ENCODE measurements at regions not wholly inside any gene's neighbourhood (a gene's known extent, or its start where the extent isn't known, plus 50 kb on each side); places are given as distances from the start of the nearest gene placed in this dataset.

GRCh38 chr6:74277777-74278186, 581.8 kb downstream of the CD109 start:
- DNase-seq, result no peak
- WGBS, 2 donors, result 32 to 62% methylated on average over 6 of the region's 6 CpGs
- Histone ChIP-seq H3K27me3 (no peaks in the 10 kb centered on the region), H3K36me3 (no peaks in the 10 kb centered on the region), H3K9me3 (no peaks in the 10 kb centered on the region), H3K27ac (no peak overlapping the region), H3K4me1 (no peaks in the 10 kb centered on the region), H3K4me3 (no peak overlapping the region)
- no peak for ATAC-seq (ENCODE audit: low FRiP score in 2 of 2)
- TF ChIP-seq POLR2AphosphoS5 (IDR thresholded peaks at IDR 0.05) (no peak), CTCF (IDR thresholded peaks at IDR 0.05) (no peak), EP300 (IDR thresholded peaks at IDR 0.05) (no peak), POLR2A (IDR thresholded peaks at IDR 0.05) (no peak)

- H3K4me1 ChIP-seq, result no peaks in the 10 kb centered on the region
- ATAC-seq (ENCODE audit: low FRiP score in 2 of 2), result no peak
- no peaks in the 10 kb centered on the region for H3K27me3 ChIP-seq
- DNase-seq, result no peak
- no peaks in the 10 kb centered on the region for H3K9me3 ChIP-seq
- H3K4me3 ChIP-seq, result no peak overlapping the region
- TF ChIP-seq EP300 (IDR thresholded peaks at IDR 0.05) (no peak), POLR2AphosphoS5 (IDR thresholded peaks at IDR 0.05) (no peak), CTCF (IDR thresholded peaks at IDR 0.05) (no peak), POLR2A (IDR thresholded peaks at IDR 0.05) (no peak)
- H3K27ac ChIP-seq, result no peak overlapping the region
- H3K36me3 ChIP-seq, result no peaks in the 10 kb centered on the region
Measured at GRCh38 chr6:74273541-74273940, 577.5 kb downstream of the CD109 start.

GRCh38 chr6:74269600-74269858, 573.5 kb downstream of the CD109 start:
- no peaks in the 10 kb centered on the region for H3K4me1 ChIP-seq
- no peak for ATAC-seq (ENCODE audit: low FRiP score in 2 of 2)
- WGBS, 2 donors, result 55 to 75% methylated on average over 3 of the region's 3 CpGs
- H3K4me3 ChIP-seq, result no peak overlapping the region
- H3K9me3 ChIP-seq, result no peaks in the 10 kb centered on the region
- H3K36me3 ChIP-seq, result no peaks in the 10 kb centered on the region
- no peak for DNase-seq
- TF ChIP-seq POLR2A (IDR thresholded peaks at IDR 0.05) (no peak), POLR2AphosphoS5 (IDR thresholded peaks at IDR 0.05) (no peak), CTCF (IDR thresholded peaks at IDR 0.05) (no peak), EP300 (IDR thresholded peaks at IDR 0.05) (no peak)
- H3K27me3 ChIP-seq, result no peaks in the 10 kb centered on the region
- H3K27ac ChIP-seq, result no peak overlapping the region

- H3K27me3 ChIP-seq, result no peaks in the 10 kb centered on the region
- H3K4me3 ChIP-seq, result no peak overlapping the region
- ATAC-seq (ENCODE audit: low FRiP score in 2 of 2) (no peak), DNase-seq (no peak)
- no peak for TF ChIP-seq POLR2A (IDR thresholded peaks at IDR 0.05)
- TF ChIP-seq CTCF (IDR thresholded peaks at IDR 0.05), result no peak
- TF ChIP-seq EP300 (IDR thresholded peaks at IDR 0.05), result no peak
- TF ChIP-seq POLR2AphosphoS5 (IDR thresholded peaks at IDR 0.05), result no peak
- H3K27ac ChIP-seq, result no peak overlapping the region
- no peaks in the 10 kb centered on the region for H3K36me3 ChIP-seq
- no peaks in the 10 kb centered on the region for H3K9me3 ChIP-seq
- H3K4me1 ChIP-seq, result no peaks in the 10 kb centered on the region
- WGBS, 2 donors, result 59% methylated on average over 2 of the region's 2 CpGs
Measured at GRCh38 chr6:74268815-74269599, 573.0 kb downstream of the CD109 start.

- no peak overlapping the region for H3K4me3 ChIP-seq
- TF ChIP-seq POLR2AphosphoS5 (IDR thresholded peaks at IDR 0.05) (no peak), POLR2A (IDR thresholded peaks at IDR 0.05) (no peak), EP300 (IDR thresholded peaks at IDR 0.05) (no peak), CTCF (IDR thresholded peaks at IDR 0.05) (no peak)
- WGBS, 2 donors, result 60 to 68% methylated on average over 2 of the region's 2 CpGs
- H3K36me3 ChIP-seq, result no peaks in the 10 kb centered on the region
- H3K27me3 ChIP-seq, result no peaks in the 10 kb centered on the region
- no peaks in the 10 kb centered on the region for H3K9me3 ChIP-seq
- H3K27ac ChIP-seq, result no peak overlapping the region
- DNase-seq (no peak), ATAC-seq (ENCODE audit: low FRiP score in 2 of 2) (no peak)
- no peaks in the 10 kb centered on the region for H3K4me1 ChIP-seq
Measured at GRCh38 chr6:74259981-74260380, 564.0 kb downstream of the CD109 start.

All from upper lobe of left lung (tissue), 6 donors.